HG02840 (cell line): ENCODE measurements at regions not wholly inside any gene's neighbourhood (a gene's known extent, or its start where the extent isn't known, plus 50 kb on each side); places are given as distances from the start of the nearest gene placed in this dataset.

ENCODE experiments used
- ATAC-seq: cut with Tn5 transposase; IDR thresholded peaks from one replicate; pipeline ENCODE4 v1.9.1; 2021; ENCODE audit warnings: mild to moderate bottlenecking, moderate library complexity, moderate number of reproducible peaks; ENCODE audit not compliant: unreplicated experiment, low FRiP score

- ATAC-seq: no peak
Observed at GRCh38 chr15:47824147-47824546, 106.8 kb downstream of the SEMA6D start.

GRCh38 chr15:47829667-47830066 is 112.4 kb downstream of the SEMA6D start:
- ATAC-seq: no peak

DNA sequence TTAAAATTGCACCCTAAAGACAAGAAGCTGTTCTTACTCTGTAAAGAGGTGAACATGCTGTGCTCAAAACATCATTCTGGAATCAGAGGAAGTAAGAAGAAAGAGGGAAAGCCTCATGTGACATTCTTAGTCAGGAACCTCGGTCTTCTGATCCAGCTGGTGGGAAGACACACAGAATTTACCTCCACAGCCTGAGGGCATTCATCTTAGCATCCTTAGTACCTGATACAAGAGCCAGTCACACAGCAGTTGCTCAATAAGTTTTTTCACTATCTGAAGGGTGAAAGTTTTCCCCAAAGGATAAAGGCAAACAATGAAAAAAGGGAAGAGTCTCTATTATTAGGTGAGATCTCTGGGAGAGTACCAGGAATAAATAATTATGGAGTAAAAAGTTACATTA is 116.8 kb downstream of the SEMA6D start:
- no peak for ATAC-seq

DNA sequence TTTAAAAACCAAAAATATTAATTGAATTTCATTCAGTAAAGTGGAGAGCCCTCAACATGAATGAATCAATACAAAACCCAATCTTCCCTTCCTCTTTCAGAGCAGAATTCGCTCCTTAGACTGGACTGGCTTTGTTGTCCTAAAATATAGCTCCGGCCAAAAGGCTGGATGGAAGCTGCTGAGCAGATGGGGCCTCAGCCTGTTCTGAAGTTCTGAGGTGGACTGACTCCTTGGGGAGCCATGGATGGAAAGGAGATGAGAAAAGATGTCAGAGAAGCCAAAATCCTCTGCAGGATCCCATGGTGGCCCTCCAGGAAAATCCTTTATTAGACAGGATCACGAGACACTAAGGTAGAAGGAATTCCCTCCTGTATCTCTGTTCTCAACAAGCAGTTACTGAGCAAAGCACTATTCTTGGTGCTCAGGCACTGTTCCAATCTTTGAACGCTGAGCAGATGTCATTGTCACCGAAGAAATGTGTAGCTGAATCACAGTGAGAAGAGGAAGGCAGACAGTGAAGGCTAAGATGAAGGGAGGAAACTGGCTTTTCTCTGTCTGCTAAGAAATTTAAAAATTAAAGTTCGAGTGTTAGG is 122.0 kb downstream of the SEMA6D start:
- no peak for ATAC-seq

GRCh38 chr15:47843124-47843663 is 125.9 kb downstream of the SEMA6D start:
- ATAC-seq: no peak

- ATAC-seq: no peak
Observed at GRCh38 chr15:47844437-47844836, 127.1 kb downstream of the SEMA6D start.

- no peak for ATAC-seq
Observed at GRCh38 chr15:47846128-47846868, 129.0 kb downstream of the SEMA6D start.

DNA sequence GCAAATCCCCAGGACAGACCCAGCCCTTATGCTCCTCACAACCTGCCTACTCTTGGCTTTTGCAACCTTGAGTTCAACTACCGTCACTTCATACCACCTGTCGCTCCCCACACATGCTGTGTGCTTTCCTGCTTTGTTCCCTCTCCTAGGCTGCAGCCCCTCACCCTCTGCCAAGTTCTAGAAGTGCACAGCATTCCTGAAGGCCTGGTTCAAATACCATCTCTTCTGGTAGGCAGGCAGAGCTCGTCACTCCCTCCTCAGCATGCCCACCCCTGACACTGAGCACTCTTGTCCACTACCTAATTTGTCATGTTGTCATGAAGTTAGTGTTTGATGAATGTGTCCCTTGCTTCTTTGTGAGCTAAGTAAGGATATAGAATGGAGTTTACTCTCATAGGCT is 129.6 kb downstream of the SEMA6D start:
- ATAC-seq: no peak

DNA sequence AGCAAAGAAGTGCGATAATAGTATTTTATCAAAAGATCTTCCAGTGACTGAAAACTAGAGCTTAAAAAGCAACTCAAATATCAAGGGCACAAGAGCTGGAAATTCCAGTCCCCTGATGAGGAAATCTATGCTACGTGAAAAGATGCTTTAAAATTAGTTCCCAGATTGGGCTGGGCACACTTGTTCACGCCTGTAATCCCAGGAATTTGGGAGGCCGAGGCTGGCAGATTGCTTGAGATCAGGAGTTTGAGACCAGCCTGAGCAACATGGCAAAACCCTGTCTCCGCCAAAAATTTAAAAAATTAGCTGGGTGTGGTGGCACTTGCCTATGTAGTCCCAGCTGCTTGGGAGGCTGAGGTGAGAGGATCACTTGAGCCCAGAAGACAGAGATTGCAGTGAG is 138.8 kb downstream of the SEMA6D start:
- ATAC-seq: no peak

GRCh38 chr15:47857014-47857775 is 139.9 kb downstream of the SEMA6D start:
- ATAC-seq: no peak

- no peak for ATAC-seq
Observed at GRCh38 chr15:47857776-47858167, 140.5 kb downstream of the SEMA6D start.

GRCh38 chr15:47861111-47861903 is 144.0 kb downstream of the SEMA6D start:
- ATAC-seq: no peak

DNA sequence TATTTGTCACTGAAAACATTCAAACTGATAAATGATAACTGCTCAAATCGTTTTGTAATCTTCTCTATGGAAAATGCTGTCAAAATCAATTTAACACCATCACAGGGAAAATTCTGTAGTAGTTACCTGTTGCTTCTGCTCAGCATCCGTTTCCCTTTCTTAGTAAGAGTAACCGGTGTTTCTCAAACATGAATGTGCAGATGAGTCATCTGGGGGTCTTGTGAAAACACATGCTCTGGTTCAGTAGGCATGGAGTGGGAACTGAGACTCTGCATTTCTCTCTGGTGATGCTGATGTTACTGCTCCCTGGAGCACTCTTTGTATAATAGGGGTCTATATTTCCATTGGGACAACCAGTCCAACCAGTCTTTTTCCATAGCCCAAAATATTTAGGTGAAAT is 145.1 kb downstream of the SEMA6D start:
- ATAC-seq: peak; percentile 65

DNA sequence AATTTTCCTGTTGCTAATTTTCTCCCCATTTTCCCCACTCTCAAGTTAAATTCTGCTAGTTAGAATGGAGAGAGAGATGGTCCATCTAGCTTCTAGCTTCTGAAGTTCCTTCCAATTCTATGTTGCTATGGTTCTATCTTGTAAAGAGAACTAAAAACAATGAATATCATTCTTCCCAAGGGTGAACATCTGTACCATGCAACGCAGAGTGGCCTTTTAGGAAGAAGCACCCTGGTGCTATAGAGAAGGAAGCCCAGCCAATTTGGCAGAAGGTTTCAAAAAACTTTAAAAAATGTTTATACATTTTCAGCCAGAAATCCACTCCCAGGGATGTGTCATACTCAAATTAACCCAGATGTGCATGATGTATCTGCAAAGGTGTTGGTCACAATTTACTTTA is 149.1 kb downstream of the SEMA6D start:
- ATAC-seq: no peak

GRCh38 chr15:47870300-47870955 is 153.1 kb downstream of the SEMA6D start:
- ATAC-seq: no peak

DNA sequence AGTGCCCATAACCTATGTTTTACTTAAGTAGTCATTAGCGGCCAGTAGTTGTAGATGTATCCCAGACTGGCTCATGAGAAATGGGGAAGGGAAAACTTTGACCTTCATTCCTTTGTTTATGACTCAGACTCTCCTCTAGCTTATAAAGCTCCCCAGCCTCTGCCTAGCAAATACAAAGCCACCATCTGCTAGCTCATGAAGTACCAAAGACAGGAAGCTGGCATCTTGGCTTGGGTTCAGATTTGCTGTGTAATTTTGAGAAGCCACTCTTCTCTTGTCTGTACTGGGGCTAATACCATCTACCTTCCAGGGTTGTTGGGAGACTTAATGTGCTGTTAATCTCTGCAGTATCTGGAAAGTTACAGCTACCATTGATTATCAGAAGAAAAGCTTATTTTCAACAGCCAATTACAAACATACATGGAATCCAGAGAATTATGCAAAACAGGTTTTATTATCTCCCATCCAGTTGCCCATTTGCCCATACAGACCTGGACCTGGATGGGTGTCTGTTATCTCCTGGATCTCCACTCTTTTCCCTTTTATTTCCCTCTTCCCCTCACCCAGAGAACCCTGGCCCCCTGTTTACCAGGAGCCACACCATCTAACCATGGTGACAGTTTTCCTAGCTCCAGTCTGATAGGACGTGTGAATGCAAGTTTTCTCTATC is 153.8 kb downstream of the SEMA6D start:
- no peak for ATAC-seq

- no peak for ATAC-seq
Observed at GRCh38 chr15:47872208-47872607, 154.9 kb downstream of the SEMA6D start.

DNA sequence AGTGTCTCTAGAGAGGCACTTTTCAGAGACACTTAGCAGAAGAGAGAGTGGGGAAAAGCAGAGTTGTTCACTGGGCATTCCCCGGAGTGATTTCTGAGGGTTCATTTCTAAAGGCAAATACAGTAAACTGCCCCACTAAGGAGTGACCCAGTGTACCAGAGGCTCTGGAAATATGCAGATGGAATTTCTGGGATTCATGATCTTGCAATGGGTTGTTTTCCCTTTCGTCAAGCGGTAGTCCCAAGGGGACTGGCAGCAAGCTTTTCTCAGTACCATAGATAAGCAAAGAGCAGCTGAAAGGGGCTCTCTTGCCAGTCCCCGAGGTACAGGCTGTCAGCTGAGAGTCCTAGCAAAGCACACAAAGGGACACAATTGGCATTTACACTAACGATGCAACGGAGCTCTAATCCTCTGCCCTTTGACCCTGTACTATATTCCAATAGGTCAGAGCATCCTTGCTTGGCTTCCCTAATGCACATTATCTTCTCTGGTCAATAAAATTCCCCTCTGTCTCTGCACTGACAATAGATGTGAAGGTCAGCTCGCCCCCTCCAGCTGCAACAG is 155.6 kb downstream of the SEMA6D start:
- no peak for ATAC-seq

GRCh38 chr15:47876986-47877385 is 159.7 kb downstream of the SEMA6D start:
- ATAC-seq: no peak
